Pancreas (tissue), 10 donors: ENCODE measurements at regions not wholly inside any gene's neighbourhood (a gene's known extent, or its start where the extent isn't known, plus 50 kb on each side); places are given as distances from the start of the nearest gene placed in this dataset.

Source experiments
- ATAC-seq, 4 donors: fragments of 200-7000 bp; cut with Tn5 transposase; one replicate each; pipeline versions ENCODE4 v1.8.0 to v1.9.1; 2020; ENCODE audit warnings: mild to moderate bottlenecking in 4 of 4, moderate library complexity in 4 of 4
- DNase-seq, 6 donors: peaks; one replicate each; pipeline ENCODE4 v3.0.0-alpha.2; 2020
- FAIRE-seq: peaks from 2 replicates; lab custom pipeline; 2012; peaks lifted over from hg19 to GRCh38; lab: Jason Lieb, UNC
- H3K27ac ChIP-seq, 4 donors: fragments of 200-600 bp; sonication (generic); 1 replicate in 3 of 4; 2 replicates in 1 of 4; pipeline versions ENCODE4 v1.5.0 to v1.8.0; 2020
- H3K27me3 ChIP-seq, 4 donors: fragments of 200-600 bp; one replicate each; pipeline ENCODE4 v1.8.0; 2021
- H3K36me3 ChIP-seq, 3 donors: fragments of 200-600 bp; sonication (generic) in 1 of 3; one replicate each; pipeline versions ENCODE4 v1.5.0 to v1.8.0; 2020 to 2021
- H3K4me1 ChIP-seq, 3 donors: fragments of 200-600 bp; one replicate each; pipeline ENCODE4 v1.8.0; 2021
- H3K4me3 ChIP-seq, 4 donors: fragments of 200-600 bp; sonication (generic) in 2 of 4; one replicate each; pipeline versions ENCODE4 v1.5.0 to v1.8.0; 2020 to 2021
- H3K9me3 ChIP-seq, 4 donors: fragments of 200-600 bp; one replicate each; pipeline ENCODE4 v1.8.0; 2021
- CTCF ChIP-seq, 4 donors: fragments of 200-600 bp; sonication (generic) in 3 of 4; IDR thresholded peaks; one replicate each; pipeline versions ENCODE4 v1.5.0 to v1.8.0; 2021; ENCODE audit warnings: antibody characterized with exemption in 4 of 4
- WGBS, 2 donors: extraction: QIAGEN DNeasy Blood & Tissue Kit; methylation state at CpG; one replicate each; pipeline ENCODE4 v1.1.7; 2013; 5-methylcytosine and 5-hydroxymethylcytosine counted together
- intact Hi-C, 3 donors: fragments of 100-400 bp; cut with DNase I; formaldehyde crosslinking; loops; one replicate each; pipeline versions ENCODE4 v1.11.1 to v1.14.2; 2022
- donor health status: healthy with polysubstance abuse.
- donor health status: DM: no; HTN: no; CAD: no; lungs with moderate emphysema.
- donor health status: DM: no; HTN: no; CAD: no.
- donor health status: control.
- donor health status: control.
- donor health status: Bipolar disorder and iron deficiency.
- donor health status: DM: yes; HTN: yes; CAD: no.
- donor health status: DM: no; HTN: no; CAD: no.
- donor health status: DM: no; HTN: no; CAD: no.
- donor health status: DM: yes; HTN: yes; CAD: no.

- TF ChIP-seq CTCF (IDR thresholded peaks at IDR 0.05): no peak
- Histone ChIP-seq H3K4me3 (no peak overlapping the region), H3K36me3 (no peaks in the 10 kb centered on the region), H3K27ac (no peak overlapping the region), H3K4me1 (no peaks in the 10 kb centered on the region), H3K27me3 (no peaks in the 10 kb centered on the region), H3K9me3 (no peaks in the 10 kb centered on the region)
- DNase-seq (no peak), FAIRE-seq (no peak), ATAC-seq (no peak)
- intact Hi-C loops: no loop called here
- 57 to 73% methylated on average over 6 of the region's 6 CpGs for WGBS, 2 donors
Measured at GRCh38 chr11:119995730-119996491, 142.0 kb downstream of the TRIM29 start.

GRCh38 chr11:119993722-119994121 is 144.2 kb downstream of the TRIM29 start:
- 24 to 28% methylated on average over 4 of the region's 4 CpGs for WGBS, 2 donors
- FAIRE-seq (no peak), ATAC-seq (peak; percentile 78 to 90 (median 88)), DNase-seq (peak in 5 of 6 donors; percentile 35 to 85 (median 74))
- H3K4me3 ChIP-seq: no peak overlapping the region
- no peak overlapping the region for H3K27ac ChIP-seq
- H3K27me3 ChIP-seq: no peaks in the 10 kb centered on the region
- intact Hi-C loops: no loop called here
- H3K4me1 ChIP-seq: no peaks in the 10 kb centered on the region
- no peak for TF ChIP-seq CTCF (IDR thresholded peaks at IDR 0.05)
- no peaks in the 10 kb centered on the region for H3K36me3 ChIP-seq
- no peaks in the 10 kb centered on the region for H3K9me3 ChIP-seq

- FAIRE-seq (no peak), ATAC-seq (no peak), DNase-seq (no peak)
- intact Hi-C loops: no loop called here
- Histone ChIP-seq H3K27ac (no peak overlapping the region), H3K27me3 (no peaks in the 10 kb centered on the region), H3K4me1 (no peaks in the 10 kb centered on the region), H3K36me3 (no peaks in the 10 kb centered on the region), H3K9me3 (no peaks in the 10 kb centered on the region), H3K4me3 (no peak overlapping the region)
- TF ChIP-seq CTCF (IDR thresholded peaks at IDR 0.05): no peak
- 88 to 94% methylated on average over 23 of the region's 23 CpGs for WGBS, 2 donors
Measured at GRCh38 chr11:119992171-119993051, 145.5 kb downstream of the TRIM29 start.

GRCh38 chr11:119991669-119992068 is 146.2 kb downstream of the TRIM29 start:
- Histone ChIP-seq H3K4me3 (no peak overlapping the region), H3K27me3 (no peaks in the 10 kb centered on the region), H3K27ac (no peak overlapping the region), H3K36me3 (no peaks in the 10 kb centered on the region), H3K9me3 (no peaks in the 10 kb centered on the region), H3K4me1 (no peaks in the 10 kb centered on the region)
- WGBS, 2 donors: 67% methylated on average over 3 of the region's 3 CpGs
- FAIRE-seq (no peak), DNase-seq (no peak), ATAC-seq (no peak)
- no peak for TF ChIP-seq CTCF (IDR thresholded peaks at IDR 0.05)
- intact Hi-C loops: no loop called here
